CD8-positive, alpha-beta memory T cell (primary cell): ENCODE measurements at regions not wholly inside any gene's neighbourhood (a gene's known extent, or its start where the extent isn't known, plus 50 kb on each side); places are given as distances from the start of the nearest gene placed in this dataset.

Experiments used
- CTCF ChIA-PET: fragments of 350-600 bp; sonication (Branson Sonifier 250); formaldehyde crosslinking; loops from one replicate; lab custom pipeline; 2021; ENCODE audit warnings: antibody characterized with exemption; lab: Charles Lee
- POLR2A ChIA-PET: fragments of 350-600 bp; sonication (Branson Sonifier 250); formaldehyde crosslinking; loops from one replicate; lab custom pipeline; 2021; ENCODE audit warnings: antibody characterized with exemption; lab: Charles Lee
- DNase-seq, 5 donors: peaks; one replicate each; pipeline versions ENCODE4 v3.0.0 to v3.0.0-alpha.2; 2020 to 2022; ENCODE audit warnings: mixed read lengths in 1 of 5
- H3K27ac ChIP-seq: one replicate; pipeline ENCODE4 v1.7.0; 2013; ENCODE audit warnings: low read depth, mild to moderate bottlenecking, low read length, moderate library complexity
- H3K27me3 ChIP-seq: 2 replicates; pipeline ENCODE4 v1.7.0; 2013; ENCODE audit warnings: low read length, mild to moderate bottlenecking; ENCODE audit not compliant: insufficient read depth, poor library complexity, severe bottlenecking
- H3K36me3 ChIP-seq: 2 replicates; pipeline ENCODE4 v1.7.0; 2013; ENCODE audit warnings: mild to moderate bottlenecking, low read length, moderate library complexity; ENCODE audit not compliant: insufficient read depth
- H3K4me1 ChIP-seq: 2 replicates; pipeline ENCODE4 v1.7.0; 2013; ENCODE audit warnings: mild to moderate bottlenecking, low read length, moderate library complexity; ENCODE audit not compliant: insufficient read depth
- H3K4me3 ChIP-seq: 2 replicates; pipeline ENCODE4 v1.7.0; 2013; ENCODE audit warnings: mild to moderate bottlenecking, low read length
- H3K9me3 ChIP-seq: 2 replicates; pipeline ENCODE4 v1.7.0; 2013; ENCODE audit warnings: mild to moderate bottlenecking, low read length
- H3K27ac Mint-ChIP-seq, 8 donors: one replicate each; pipeline ENCODE4 v1.8.0; 2020 to 2021; ENCODE audit warnings: mixed read lengths in 8 of 8, mild to moderate bottlenecking in 6 of 8, inconsistent platforms in 3 of 8, moderate library complexity in 3 of 8
- H3K27me3 Mint-ChIP-seq, 2 donors: one replicate each; pipeline ENCODE4 v1.8.0; 2020 to 2021; ENCODE audit warnings: mixed read lengths in 2 of 2, mild to moderate bottlenecking in 1 of 2, moderate library complexity in 1 of 2
- H3K36me3 Mint-ChIP-seq, 3 donors: one replicate each; pipeline ENCODE4 v1.8.0; 2020 to 2021; ENCODE audit warnings: mixed read lengths in 3 of 3, inconsistent platforms in 1 of 3, mild to moderate bottlenecking in 1 of 3
- H3K4me1 Mint-ChIP-seq, 3 donors: one replicate each; pipeline ENCODE4 v1.8.0; 2020 to 2021; ENCODE audit warnings: mixed read lengths in 3 of 3, inconsistent platforms in 1 of 3, mild to moderate bottlenecking in 1 of 3
- H3K4me3 Mint-ChIP-seq, 7 donors: one replicate each; pipeline ENCODE4 v1.8.0; 2020 to 2021; ENCODE audit warnings: mixed read lengths in 7 of 7, mild to moderate bottlenecking in 6 of 7, moderate library complexity in 4 of 7, inconsistent platforms in 2 of 7
- H3K9me3 Mint-ChIP-seq, 5 donors: one replicate each; pipeline ENCODE4 v1.8.0; 2020 to 2022; ENCODE audit warnings: mixed read lengths in 5 of 5, mild to moderate bottlenecking in 3 of 5, moderate library complexity in 2 of 5, inconsistent platforms in 1 of 5

DNA sequence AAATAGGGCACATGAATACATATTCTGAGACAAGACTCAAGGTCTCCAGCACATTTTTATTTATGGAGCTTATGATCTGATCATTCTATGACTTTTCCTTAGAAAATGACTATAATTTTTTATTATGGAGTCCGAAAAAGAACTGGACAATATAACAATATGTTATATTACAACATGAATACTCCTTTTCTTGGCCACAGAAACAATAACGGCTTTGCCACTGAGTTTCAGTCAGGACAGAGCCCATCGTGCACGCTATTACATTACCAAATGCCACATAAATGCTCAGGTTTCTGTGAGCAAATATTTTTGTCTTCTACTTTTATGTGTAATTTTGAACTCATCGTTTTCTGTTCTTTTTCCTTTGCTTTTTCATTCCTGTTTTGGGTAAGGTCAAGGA is 509.2 kb upstream of the ZEB2 start:
- Mint-ChIP-seq H3K4me1 (no peaks in the 10 kb centered on the region), H3K9me3 (peaks cover 0 to 2% (median 0%) of the 10 kb centered on the region in 5 donors), H3K27me3 (peaks cover 2 to 12% of the 10 kb centered on the region in 2 donors), H3K27ac (no peak overlapping the region), H3K4me3 (no peak overlapping the region), H3K36me3 (peaks cover 0 to 4% (median 0%) of the 10 kb centered on the region in 3 donors)
- ChIA-PET POLR2A (no interaction called here), CTCF (no interaction called here)
- H3K36me3 ChIP-seq: no peaks in the 10 kb centered on the region
- no peak overlapping the region for H3K27ac ChIP-seq
- no peaks in the 10 kb centered on the region for H3K27me3 ChIP-seq
- no peaks in the 10 kb centered on the region for H3K4me1 ChIP-seq
- H3K9me3 ChIP-seq: no peaks in the 10 kb centered on the region
- no peak overlapping the region for H3K4me3 ChIP-seq
- DNase-seq: no peak

- Histone ChIP-seq H3K27me3 (no peaks in the 10 kb centered on the region), H3K4me1 (no peaks in the 10 kb centered on the region), H3K4me3 (no peak overlapping the region), H3K9me3 (no peaks in the 10 kb centered on the region), H3K27ac (no peak overlapping the region), H3K36me3 (no peaks in the 10 kb centered on the region)
- Mint-ChIP-seq H3K27ac (no peak overlapping the region), H3K9me3 (peaks cover 0 to 2% (median 0%) of the 10 kb centered on the region in 5 donors), H3K27me3 (peaks cover 2 to 12% of the 10 kb centered on the region in 2 donors), H3K4me1 (no peaks in the 10 kb centered on the region), H3K4me3 (no peak overlapping the region), H3K36me3 (peaks cover 0 to 4% (median 0%) of the 10 kb centered on the region in 3 donors)
- DNase-seq: no peak
- POLR2A ChIA-PET: no interaction called here
- CTCF ChIA-PET: no interaction called here
Observed at GRCh38 chr2:145028101-145028920, 508.4 kb upstream of the ZEB2 start.

GRCh38 chr2:145026456-145027455 is 506.8 kb upstream of the ZEB2 start:
- H3K27ac Mint-ChIP-seq: no peak overlapping the region
- Histone ChIP-seq H3K36me3 (no peaks in the 10 kb centered on the region), H3K4me1 (no peaks in the 10 kb centered on the region), H3K4me3 (no peak overlapping the region), H3K27me3 (no peaks in the 10 kb centered on the region), H3K9me3 (no peaks in the 10 kb centered on the region), H3K27ac (no peak overlapping the region)
- no peak overlapping the region for H3K4me3 Mint-ChIP-seq
- peaks cover 0 to 2% (median 0%) of the 10 kb centered on the region in 5 donors for H3K9me3 Mint-ChIP-seq
- H3K4me1 Mint-ChIP-seq: no peaks in the 10 kb centered on the region
- CTCF ChIA-PET: no interaction called here
- POLR2A ChIA-PET: no interaction called here
- H3K27me3 Mint-ChIP-seq: peaks cover 2 to 12% of the 10 kb centered on the region in 2 donors
- H3K36me3 Mint-ChIP-seq: peaks cover 0 to 4% (median 0%) of the 10 kb centered on the region in 3 donors
- DNase-seq: no peak

- ChIA-PET POLR2A (no interaction called here), CTCF (no interaction called here)
- Histone ChIP-seq H3K27me3 (no peaks in the 10 kb centered on the region), H3K9me3 (no peaks in the 10 kb centered on the region), H3K27ac (no peak overlapping the region), H3K36me3 (no peaks in the 10 kb centered on the region), H3K4me1 (no peaks in the 10 kb centered on the region), H3K4me3 (no peak overlapping the region)
- Mint-ChIP-seq H3K4me1 (no peaks in the 10 kb centered on the region), H3K4me3 (no peak overlapping the region), H3K27me3 (peaks cover 2 to 12% of the 10 kb centered on the region in 2 donors), H3K27ac (no peak overlapping the region), H3K9me3 (peaks cover 0 to 2% (median 0%) of the 10 kb centered on the region in 5 donors), H3K36me3 (peaks cover 0 to 4% (median 0%) of the 10 kb centered on the region in 3 donors)
- DNase-seq: no peak
Observed at GRCh38 chr2:145025382-145025781, 505.5 kb upstream of the ZEB2 start.

- ChIA-PET POLR2A (no interaction called here), CTCF (interaction anchor here (1.7 kb wide), 1 partner anchor 8 kb away, joined by 3 read pairs; no protein-coding TSS in a partner anchor)
- H3K27ac Mint-ChIP-seq: no peak overlapping the region
- no peak overlapping the region for H3K4me3 Mint-ChIP-seq
- no peaks in the 10 kb centered on the region for H3K27me3 ChIP-seq
- H3K9me3 Mint-ChIP-seq: peaks cover 0 to 2% (median 0%) of the 10 kb centered on the region in 5 donors
- no peak overlapping the region for H3K27ac ChIP-seq
- H3K27me3 Mint-ChIP-seq: peaks cover 0 to 9% of the 10 kb centered on the region in 2 donors
- H3K36me3 ChIP-seq: no peaks in the 10 kb centered on the region
- H3K4me1 ChIP-seq: no peaks in the 10 kb centered on the region
- H3K4me3 ChIP-seq: no peak overlapping the region
- DNase-seq: no peak
- H3K9me3 ChIP-seq: no peaks in the 10 kb centered on the region
- no peaks in the 10 kb centered on the region for H3K4me1 Mint-ChIP-seq
- H3K36me3 Mint-ChIP-seq: peaks cover 0 to 4% (median 0%) of the 10 kb centered on the region in 3 donors
Observed at GRCh38 chr2:145023334-145023934, 503.5 kb upstream of the ZEB2 start.

- ChIA-PET CTCF (interaction anchor here (1.7 kb wide), 1 partner anchor 7 kb away, joined by 3 read pairs; no protein-coding TSS in a partner anchor), POLR2A (no interaction called here)
- Mint-ChIP-seq H3K27ac (no peak overlapping the region), H3K27me3 (peaks cover 0 to 4% of the 10 kb centered on the region in 2 donors), H3K4me3 (no peak overlapping the region), H3K4me1 (no peaks in the 10 kb centered on the region), H3K9me3 (peaks cover 0 to 2% (median 0%) of the 10 kb centered on the region in 5 donors), H3K36me3 (peaks cover 0 to 4% (median 0%) of the 10 kb centered on the region in 3 donors)
- Histone ChIP-seq H3K9me3 (no peaks in the 10 kb centered on the region), H3K4me1 (no peaks in the 10 kb centered on the region), H3K27ac (no peak overlapping the region), H3K36me3 (no peaks in the 10 kb centered on the region), H3K27me3 (no peaks in the 10 kb centered on the region), H3K4me3 (no peak overlapping the region)
- DNase-seq: no peak
Observed at GRCh38 chr2:145022666-145023333, 502.9 kb upstream of the ZEB2 start.

DNA sequence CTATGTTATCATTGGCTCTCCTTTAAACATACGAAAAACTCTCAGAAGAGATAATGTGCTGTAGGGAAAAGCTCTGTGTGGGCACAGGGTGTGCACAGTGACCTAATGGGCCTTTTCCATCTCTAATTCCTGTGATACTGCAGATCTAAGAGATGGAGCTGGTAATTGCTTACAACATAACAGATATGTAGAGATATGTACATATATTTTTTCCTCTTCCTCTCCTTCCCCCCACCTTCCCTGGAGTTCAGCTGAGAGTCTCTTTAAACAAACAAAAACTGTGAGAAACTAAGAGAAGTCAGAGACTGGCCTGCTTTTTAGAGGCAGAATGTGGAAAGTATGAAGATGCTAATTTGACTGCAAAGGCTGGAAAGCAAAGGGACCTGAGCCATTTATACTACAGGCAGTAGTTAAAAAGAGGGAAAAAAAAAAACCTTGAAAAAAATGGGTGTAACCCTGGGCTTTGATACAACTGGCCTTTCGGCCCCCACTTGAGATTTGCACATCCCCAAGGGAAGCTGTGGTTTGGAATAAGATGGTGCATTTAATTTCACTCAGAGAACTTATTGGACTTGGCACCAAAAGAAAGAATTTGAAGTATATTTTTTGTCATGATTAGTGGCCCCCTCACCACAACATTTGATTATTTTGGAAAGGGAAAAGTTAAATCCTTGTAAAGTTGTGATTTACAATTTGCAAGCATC is 502.2 kb upstream of the ZEB2 start:
- POLR2A ChIA-PET: no interaction called here

More for the DNA sequence above, 502.2 kb upstream of the ZEB2 start:
- H3K4me3 ChIP-seq: no peak overlapping the region
- no peak overlapping the region for H3K4me3 Mint-ChIP-seq
- H3K27me3 Mint-ChIP-seq: peaks cover 0 to under 1% of the 10 kb centered on the region in 2 donors
- H3K36me3 ChIP-seq: no peaks in the 10 kb centered on the region
- peaks cover 0 to 4% (median 0%) of the 10 kb centered on the region in 3 donors for H3K36me3 Mint-ChIP-seq
- no peak overlapping the region for H3K27ac ChIP-seq
- H3K9me3 Mint-ChIP-seq: peaks cover 0 to 2% (median 0%) of the 10 kb centered on the region in 5 donors
- H3K27ac Mint-ChIP-seq: peak overlapping the region in 1 of 8 donors; percentile 6
- no peaks in the 10 kb centered on the region for H3K27me3 ChIP-seq
- H3K4me1 Mint-ChIP-seq: no peaks in the 10 kb centered on the region
- H3K9me3 ChIP-seq: no peaks in the 10 kb centered on the region
- CTCF ChIA-PET: no interaction called here
- H3K4me1 ChIP-seq: no peaks in the 10 kb centered on the region
- no peak for DNase-seq
